HG03196 (cell line): ENCODE measurements at regions not wholly inside any gene's neighbourhood (a gene's known extent, or its start where the extent isn't known, plus 50 kb on each side); places are given as distances from the start of the nearest gene placed in this dataset.

Source experiments
- ATAC-seq: cut with Tn5 transposase; IDR thresholded peaks from one replicate; pipeline ENCODE4 v1.9.1; 2021; ENCODE audit not compliant: unreplicated experiment

DNA sequence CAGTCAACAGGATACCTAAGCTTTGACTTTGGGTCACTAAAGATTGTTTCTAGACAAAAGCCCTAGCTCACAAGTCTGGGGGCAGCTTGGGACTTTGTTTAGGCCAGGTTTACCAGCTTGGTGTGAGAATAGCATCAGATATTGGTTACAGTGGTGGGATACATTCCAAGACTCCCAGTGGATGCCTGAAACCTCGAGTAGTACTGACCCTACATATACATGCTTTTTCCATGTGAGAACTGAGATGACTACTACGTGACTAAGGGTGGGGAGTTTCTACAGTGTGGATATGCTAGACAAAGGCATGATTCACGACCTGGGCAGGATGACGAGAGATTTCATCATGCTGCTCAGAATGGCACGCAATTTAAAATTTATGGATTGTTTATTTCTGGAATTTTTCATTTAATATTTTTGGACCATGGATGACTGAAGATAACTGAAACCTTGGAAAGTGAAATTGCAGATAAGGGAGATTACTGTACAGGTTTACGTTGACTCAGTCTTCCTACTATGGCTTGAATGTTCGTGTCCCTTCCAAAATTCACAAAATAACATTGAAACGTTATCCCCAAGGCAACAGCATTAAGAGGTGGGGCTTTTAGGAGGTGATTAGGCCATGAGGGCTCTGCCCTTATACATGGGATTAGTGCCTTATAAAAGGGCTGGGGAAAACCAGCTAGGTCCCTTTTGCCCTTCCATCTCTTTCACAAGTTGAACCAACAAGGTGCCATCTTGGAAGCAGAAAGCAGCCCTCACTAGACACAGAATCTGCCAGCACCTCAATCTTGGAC lies 50.2 kb upstream of the CTAGE1 start:
- no peak for ATAC-seq

DNA sequence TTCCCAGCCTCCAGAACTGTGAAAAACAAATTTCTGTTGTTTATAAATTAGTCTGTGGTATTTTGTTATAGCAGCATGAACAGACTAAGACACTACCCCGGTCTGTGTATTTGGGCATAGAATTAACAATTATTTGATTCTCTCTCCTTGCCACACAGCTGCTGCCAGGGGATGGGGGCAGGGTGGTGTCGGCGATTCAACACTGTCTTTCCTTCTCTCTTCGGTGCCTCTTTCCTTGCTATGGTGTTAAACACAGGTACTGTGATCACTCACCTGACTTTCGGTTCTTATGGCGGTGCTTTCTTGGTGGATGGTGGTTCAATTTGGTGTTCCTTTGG lies 50.8 kb upstream of the CTAGE1 start:
- ATAC-seq: no peak

DNA sequence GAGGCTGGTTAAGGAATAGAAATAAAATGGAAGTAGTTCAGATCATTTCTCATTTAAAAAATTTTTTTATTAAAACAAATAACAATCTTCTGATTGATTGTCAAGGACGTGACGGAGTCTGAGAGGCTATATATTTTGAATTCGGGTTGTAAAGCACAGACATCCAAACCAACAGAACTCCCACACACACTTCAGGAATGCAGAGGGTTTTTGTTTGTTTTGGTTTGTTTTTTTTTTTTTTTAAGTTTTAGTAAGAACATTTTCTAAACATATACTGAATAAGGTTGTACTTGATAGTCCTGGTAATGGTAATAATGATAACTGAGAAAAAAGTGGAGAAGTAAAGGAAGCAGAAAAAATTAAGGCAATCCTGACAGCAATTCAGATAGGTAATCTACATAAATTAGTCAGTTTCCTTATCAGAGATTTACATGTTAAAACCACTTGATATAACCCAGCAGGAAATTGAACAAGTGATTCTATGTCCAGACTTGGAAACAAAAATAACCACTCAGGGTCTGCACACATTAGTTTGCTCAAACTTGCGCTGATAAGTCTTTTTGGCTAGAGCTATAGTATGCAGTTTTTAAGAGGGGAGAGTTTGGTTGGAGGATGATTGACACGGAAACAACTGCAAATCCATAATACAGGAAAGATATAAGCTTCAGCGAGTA lies 51.5 kb upstream of the CTAGE1 start:
- no peak for ATAC-seq

DNA sequence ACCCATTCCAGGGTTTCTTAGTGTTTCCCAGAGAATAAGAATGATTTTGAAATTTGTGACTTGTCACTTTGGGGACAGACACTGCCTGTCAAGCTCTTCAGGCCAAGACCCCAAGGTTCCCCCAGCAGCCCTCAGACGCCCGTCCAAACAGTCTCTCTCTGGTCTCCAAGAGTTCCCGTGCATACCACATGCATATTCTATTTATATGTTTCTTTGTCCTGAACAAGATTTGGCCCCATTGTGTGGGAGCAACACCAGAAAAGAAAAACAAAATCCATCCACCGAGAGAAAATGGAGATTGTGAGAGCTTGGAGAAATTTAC lies 52.2 kb upstream of the CTAGE1 start:
- no peak for ATAC-seq

DNA sequence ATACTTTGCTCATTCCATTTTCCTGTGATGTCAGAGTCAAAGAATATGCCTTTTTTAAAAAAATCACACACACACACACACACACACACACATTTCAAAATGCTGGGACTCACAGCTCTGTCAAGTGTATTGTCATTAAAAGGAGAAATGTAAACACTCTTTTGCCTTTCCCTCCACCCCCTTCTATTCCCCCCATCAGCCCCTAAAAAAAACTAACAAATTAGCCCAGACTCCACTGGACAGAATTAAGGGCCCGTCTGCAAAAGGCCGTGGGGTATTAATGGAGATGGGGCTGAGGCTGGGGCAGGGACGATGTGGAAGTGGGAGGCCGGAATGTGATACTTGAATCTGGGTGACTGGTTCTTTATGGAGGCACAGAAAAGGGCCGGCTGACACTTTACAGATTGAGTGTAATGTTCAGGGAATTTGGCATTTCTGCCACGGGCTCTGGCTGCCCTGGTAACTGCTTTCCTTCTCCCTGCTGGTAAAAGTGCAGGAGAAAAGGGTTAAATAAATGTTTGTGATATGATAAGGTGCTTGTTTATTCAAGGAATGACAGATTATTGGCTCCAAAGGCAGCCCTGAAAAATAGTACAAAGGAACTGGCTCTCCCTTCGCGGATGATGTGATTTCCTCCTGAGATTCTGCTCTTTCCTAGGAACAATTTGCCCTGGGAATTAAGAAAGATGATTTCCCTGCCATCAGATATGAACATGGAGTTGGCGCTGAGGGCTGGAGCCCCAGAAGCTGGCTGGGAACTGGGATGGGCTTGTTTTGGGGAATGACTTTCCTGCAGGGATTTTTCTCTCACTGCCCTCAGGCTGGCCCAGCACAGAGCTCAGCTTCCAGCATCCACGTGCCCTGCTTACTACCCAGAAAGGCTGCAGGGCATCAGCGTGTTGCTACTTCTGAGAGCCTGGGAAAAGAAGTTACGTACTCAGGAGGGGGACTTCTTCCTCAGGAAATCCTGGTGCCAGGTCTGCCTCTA lies 52.8 kb upstream of the CTAGE1 start:
- ATAC-seq: no peak

DNA sequence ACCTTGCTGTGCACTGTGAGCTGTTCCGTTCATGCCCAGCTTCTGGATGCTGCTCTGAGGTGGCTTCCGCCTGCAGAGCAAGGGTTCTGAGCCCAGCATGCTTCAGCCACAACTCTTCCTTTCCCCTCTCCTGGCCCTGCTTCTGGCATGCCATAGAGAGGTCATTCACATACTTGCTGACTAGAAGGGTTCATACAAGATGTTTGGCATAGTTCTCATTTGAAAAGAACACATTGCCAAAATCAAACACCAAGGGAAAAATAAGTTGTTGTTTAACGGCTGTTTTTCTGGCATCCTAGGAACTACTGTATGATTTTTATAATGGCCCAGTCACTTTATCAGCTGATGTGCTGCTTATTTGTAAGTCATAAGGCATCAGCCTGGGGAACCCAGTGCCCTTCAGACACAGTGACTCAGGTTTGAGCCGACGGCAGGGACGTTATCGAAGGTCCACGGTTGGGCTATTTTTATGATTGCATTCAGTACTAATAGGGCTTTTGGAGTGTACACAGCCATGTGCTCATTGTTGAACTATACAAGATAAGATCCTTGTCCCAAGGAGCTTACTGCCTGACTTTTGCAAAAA lies 53.9 kb upstream of the CTAGE1 start:
- no peak for ATAC-seq

DNA sequence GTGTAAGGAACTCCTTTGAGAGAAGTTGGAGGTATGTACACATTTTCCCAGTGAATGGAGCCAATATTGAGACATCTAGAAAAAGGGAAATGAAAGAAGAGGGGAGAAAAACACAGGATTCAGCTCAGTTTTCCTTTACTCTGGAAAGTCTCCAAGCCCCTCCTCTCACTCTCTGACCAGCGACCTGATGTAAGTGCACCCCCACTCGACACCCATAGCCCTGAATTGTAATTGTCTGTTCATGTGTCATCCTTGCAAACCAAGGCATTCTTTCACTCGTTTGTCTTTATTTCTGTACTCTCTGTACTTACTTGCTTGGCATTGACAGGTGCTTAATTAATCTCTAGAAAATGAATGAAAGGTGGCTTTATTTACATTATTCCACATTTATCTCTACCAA lies 55.7 kb upstream of the CTAGE1 start:
- no peak for ATAC-seq

DNA sequence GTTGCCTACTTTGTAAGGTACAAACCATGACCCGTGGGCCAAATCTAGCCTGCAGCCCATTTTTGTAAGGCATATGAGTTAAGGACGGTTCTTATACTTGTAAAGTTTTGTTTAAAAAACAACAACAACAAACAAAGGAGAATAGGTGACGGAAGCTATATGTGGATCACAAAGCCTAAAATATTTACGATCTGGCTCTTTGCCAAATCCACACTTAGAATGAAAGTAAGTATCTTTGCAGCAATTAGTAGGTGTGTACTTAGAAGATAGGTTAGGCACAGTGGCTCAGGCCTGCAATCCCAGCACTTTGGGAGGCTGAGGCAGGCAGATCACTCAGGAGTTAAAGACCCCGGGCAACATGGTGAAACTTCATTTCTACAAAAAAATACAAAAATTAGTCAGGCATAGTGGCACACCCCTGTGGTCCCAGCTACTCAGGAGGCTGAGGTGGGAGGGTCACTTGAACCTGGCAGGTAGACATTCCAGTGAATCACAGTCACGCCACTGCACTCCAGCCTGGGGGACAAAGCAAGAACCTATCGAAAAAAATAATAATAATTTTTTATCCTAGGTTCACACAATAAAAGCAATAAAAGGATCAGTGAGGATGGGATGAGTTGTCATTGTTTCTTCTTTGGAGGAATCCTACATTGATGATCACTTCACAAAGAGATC lies 57.8 kb upstream of the CTAGE1 start:
- no peak for ATAC-seq

DNA sequence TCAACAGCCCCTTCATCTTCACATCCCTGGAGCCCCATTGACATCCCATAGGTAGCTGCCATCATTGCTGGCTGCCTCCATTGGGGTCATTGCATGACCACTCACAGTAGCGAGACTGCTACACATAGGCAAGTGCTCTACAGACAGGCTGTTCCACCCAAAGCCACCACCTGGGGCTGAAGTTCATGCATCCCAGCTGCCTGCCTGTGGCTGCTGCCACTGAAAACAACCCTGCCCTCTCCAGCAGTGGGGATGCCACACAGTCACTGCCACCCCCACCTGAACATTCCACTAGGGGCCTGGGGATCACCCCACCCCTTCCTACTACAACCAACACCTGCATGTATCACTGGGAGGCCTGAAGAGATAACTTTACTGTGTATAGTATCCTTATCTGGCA lies 59.5 kb upstream of the CTAGE1 start:
- ATAC-seq: no peak

DNA sequence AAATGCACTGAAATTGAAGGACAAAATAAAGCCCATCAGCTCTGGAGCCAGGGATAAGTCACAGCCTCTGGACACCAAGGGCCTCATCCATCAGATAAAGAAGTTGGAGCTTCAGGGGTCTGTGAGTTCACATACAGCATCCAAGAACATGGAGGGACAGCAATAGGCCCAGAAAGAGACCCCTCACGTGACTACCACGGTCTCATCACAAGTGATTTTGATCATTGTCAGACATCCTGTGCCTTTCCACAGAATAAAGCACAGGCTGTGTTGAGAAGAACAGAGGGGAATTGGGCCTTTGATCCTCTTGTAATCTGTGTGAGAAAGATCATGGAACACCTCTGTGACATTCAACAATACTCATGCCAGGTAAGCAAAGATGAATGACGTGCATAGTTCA lies 65.2 kb upstream of the CTAGE1 start:
- ATAC-seq: no peak

DNA sequence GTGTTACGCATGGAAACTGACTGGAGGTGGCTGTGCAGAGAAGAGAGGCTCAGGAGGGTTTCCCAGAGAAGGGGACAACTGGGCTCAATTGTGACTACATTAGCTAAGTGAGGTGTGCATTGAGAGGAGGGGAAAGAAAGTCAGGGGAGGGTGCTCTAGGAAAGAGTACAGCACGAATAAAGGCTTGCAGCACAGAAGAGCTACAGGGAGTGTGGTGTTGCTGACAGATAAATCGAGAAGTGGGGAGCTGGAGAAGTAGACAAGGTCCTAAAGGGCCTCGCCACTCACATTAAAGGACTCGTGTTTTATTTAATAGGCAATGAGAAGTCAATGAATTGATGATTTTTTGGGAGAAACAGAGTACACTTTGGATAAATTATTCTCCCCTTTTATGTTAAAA lies 65.7 kb upstream of the CTAGE1 start:
- ATAC-seq: no peak

DNA sequence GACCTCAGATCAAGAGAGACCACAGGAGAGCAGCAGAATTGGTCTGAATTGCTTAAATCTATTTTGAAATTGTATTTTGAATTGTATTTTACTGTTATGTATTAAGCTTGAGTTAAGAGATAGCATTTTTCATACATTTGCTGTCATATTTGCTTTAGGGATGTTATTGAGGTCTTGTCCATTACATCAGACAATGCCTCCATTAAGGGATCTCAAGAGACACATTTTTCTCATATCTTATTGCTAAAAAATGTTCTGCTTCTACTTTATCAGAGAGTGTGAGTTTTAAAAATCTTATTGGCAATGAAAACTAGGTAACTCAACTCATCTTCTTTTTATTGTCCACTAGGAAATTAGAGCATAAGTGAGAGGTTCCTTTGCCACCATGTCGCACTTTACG lies 66.8 kb upstream of the CTAGE1 start:
- ATAC-seq: no peak

DNA sequence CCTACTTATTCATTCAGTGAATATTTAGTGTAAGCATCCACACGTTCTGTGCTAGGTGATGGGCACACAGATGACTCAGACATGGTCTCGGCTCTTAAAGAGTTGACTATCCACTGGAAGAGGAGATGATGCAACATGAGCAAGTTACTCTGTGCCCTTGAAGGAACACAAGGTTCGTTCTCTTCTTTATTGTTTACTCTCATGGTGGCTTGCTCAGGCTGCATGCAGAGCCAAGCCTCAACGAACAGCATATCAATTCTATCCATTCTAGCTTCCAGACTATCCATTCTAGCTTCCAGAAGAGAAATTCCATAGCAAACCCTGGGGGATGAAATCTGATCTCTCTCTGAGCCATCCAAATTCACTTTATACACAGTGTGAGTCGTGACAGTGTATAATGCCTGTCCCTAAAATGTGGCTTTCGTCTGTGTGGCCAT lies 68.1 kb upstream of the CTAGE1 start:
- ATAC-seq: no peak

DNA sequence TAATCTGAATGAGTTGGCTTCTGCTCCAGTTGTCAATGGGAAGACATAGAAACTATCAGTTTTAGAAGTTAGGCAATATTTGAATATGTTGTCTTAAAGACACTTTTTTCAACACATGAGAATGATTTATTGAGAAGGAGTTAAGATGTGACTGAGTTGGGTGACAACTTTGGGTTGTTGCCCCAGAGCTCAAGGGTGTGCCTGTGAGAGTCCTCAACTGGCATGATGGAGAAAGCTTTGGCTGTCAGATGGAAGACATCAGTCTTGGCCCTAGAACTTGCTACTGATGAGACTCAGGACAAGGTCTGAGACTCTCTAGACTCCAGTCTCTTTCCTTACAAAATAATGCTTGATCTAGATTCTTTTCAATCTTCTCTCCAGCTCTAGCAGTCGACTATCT lies 69.0 kb upstream of the CTAGE1 start:
- no peak for ATAC-seq

DNA sequence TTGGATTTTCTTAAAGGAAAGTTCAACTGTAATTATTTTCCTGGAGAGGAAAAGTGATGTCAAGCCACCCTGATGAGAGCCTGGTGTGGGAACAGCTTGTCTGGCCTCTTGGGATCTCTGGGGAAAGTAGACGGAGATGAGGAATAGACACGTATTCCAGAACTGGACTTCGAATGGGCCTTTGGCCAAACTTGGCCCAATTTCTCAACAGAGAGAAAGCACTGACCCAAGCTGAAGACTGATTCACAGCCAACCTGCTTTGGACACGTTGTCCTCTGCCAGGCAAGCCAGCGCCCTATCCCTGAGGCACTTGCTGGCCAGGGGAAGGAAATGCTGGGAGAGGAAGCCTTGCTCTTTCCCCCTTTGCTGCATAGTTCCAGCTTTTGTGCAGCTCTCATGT lies 70.8 kb upstream of the CTAGE1 start:
- no peak for ATAC-seq

DNA sequence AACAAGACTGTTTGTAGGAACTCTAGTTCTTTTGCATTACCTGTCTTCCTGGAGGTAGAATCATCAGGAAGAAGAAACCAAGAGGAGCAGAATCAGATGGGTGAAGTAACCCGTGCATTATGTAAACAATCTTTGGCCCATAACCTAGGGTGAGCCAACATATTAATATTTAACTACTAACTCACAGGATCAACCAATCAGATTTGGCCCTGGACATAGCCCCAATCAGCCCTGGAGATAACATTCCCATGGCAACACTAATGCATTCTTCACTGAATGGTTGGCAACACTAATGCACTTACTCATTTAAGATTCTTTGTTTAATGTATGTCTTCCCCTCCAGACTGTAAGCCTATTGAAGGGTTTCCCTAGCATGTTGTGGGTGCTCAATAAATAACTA lies 72.0 kb upstream of the CTAGE1 start:
- no peak for ATAC-seq

DNA sequence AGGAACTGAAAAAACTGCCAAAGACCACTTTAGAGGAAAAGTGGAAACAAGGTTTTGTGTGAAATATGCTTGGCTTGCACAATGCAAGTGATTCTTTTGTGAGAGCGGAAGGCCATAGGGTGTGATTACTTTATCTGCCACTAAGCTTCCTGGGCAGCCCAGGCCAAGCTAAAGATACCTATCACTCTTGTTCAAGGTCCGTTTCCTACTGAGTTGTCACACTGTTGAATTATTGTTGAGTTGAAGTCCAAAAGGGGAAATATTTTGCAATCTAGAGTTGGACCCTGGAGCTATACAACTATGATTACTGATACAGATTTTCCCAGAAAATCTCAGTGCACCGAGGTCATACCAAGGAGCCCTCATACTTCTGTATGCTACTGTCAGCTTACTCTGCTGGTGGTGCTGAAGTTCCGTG lies 72.7 kb upstream of the CTAGE1 start:
- no peak for ATAC-seq

DNA sequence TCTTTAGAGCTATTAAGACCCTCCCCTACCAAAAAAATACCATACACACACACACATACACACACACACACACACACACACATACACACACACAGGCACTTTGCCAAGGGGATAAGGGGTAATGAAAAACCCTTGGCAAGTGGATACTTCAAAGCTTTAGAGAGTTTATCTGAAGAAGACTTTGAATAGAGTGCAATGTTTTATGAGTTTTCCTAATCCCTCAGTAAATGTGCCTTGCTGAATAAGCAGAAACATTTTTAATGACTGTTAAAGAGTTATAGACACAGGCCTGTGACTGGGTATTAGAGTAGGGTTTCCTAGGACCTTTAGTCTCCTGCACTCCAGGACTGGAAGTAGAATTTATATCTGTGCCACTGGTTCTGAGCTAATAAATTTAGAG lies 75.5 kb upstream of the CTAGE1 start:
- no peak for ATAC-seq

DNA sequence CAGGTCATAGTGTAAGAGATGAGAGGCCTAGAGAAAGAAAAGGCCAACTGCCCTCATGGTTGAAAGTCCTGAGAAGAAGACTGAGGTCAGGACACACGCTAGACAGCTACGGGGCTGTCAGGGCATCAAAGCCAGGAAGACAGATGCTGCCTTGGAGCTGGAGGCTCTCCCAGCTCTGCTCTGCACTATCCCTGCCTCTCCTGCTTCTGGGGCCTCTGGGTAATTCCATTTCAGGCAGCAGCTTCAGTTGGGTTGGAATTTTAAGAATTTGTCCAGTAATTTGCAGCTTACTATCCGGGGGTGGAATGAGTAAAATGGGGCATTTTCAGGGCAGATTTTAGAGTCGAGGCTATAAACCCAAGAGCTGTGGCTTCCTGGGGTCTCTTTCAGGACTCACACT lies 76.2 kb upstream of the CTAGE1 start:
- no peak for ATAC-seq

DNA sequence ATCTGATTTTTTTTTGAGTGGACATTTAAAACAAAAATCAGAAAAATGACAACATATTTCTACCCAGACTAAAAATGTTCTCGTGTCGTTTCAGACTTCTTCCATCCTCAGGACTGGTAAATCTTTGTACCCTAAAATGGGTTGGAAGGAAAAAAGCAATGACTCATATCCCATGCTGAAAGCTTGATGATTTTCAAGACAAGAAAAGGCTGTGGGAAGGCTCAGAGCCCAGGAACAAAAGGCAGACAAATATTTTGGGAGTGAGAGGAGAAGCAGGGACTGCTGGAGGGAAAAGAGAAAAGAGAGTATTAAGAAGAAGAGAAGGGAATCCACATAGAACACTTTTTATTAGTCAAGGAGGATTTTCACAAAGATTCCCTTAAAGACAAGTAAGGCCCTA lies 77.1 kb upstream of the CTAGE1 start:
- no peak for ATAC-seq

DNA sequence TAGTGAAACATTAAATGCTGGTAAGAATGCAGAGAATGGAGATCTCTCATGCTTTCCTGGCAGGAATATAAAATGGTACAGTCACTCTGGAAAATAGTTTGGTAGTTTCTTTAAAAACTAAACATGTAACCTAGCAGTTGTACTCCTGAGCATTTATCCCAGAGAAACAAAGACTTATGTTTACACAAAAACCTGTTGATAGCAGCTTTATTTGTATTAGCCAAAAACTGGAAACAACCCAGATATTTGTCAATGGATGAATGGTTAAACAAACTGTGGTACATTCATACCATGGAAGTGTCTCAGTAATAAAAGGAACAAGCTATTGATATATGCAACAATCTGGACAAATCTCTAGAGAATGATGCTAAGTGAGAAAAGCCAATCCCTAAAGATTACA lies 81.7 kb upstream of the CTAGE1 start:
- no peak for ATAC-seq
